Colonic mucosa (tissue), 4 donors: ENCODE measurements at regions not wholly inside any gene's neighbourhood (a gene's known extent, or its start where the extent isn't known, plus 50 kb on each side); places are given as distances from the start of the nearest gene placed in this dataset.

Source experiments
- DNase-seq: peaks from one replicate; pipeline ENCODE4 v3.0.0-alpha.2; 2020
- H3K27ac ChIP-seq: fragments of 200-600 bp; one replicate; pipeline ENCODE4 v1.8.0; 2021
- H3K27me3 ChIP-seq: fragments of 200-600 bp; one replicate; pipeline ENCODE4 v1.8.0; 2021
- H3K36me3 ChIP-seq: fragments of 200-600 bp; one replicate; pipeline ENCODE4 v1.8.0; 2021
- H3K4me1 ChIP-seq: fragments of 200-600 bp; one replicate; pipeline ENCODE4 v1.8.0; 2021; ENCODE audit warnings: mild to moderate bottlenecking
- H3K4me3 ChIP-seq: fragments of 200-600 bp; one replicate; pipeline ENCODE4 v1.8.0; 2021
- H3K9ac ChIP-seq, 2 donors: one replicate each; pipeline ENCODE4 v1.7.0; 2013; ENCODE audit warnings: control low read depth in 2 of 2, low read depth in 2 of 2, low read length in 2 of 2
- H3K9me3 ChIP-seq: fragments of 200-600 bp; one replicate; pipeline ENCODE4 v1.8.0; 2021
- intact Hi-C: fragments of 100-400 bp; cut with DNase I; formaldehyde crosslinking; loops from one replicate; pipeline ENCODE4 v1.14.1; 2022
- TF ChIP-seq, protein P1 (sequence below): fragments of 200-600 bp; IDR thresholded peaks from one replicate; pipeline ENCODE4 v1.8.0; 2022; ENCODE audit warnings: antibody characterized with exemption, mild to moderate bottlenecking
- donor health status: healthy.
- donor health status: DM: no; HTN: no; CAD: no.
- donor health status: DM: no; HTN: no; CAD: no.

- H3K4me3 ChIP-seq, result no peak overlapping the region
- no peak overlapping the region for H3K9ac ChIP-seq
- H3K9me3 ChIP-seq, result no peaks in the 10 kb centered on the region
- H3K4me1 ChIP-seq, result no peaks in the 10 kb centered on the region
- H3K27ac ChIP-seq, result no peak overlapping the region
- TF ChIP-seq, protein P1, sequence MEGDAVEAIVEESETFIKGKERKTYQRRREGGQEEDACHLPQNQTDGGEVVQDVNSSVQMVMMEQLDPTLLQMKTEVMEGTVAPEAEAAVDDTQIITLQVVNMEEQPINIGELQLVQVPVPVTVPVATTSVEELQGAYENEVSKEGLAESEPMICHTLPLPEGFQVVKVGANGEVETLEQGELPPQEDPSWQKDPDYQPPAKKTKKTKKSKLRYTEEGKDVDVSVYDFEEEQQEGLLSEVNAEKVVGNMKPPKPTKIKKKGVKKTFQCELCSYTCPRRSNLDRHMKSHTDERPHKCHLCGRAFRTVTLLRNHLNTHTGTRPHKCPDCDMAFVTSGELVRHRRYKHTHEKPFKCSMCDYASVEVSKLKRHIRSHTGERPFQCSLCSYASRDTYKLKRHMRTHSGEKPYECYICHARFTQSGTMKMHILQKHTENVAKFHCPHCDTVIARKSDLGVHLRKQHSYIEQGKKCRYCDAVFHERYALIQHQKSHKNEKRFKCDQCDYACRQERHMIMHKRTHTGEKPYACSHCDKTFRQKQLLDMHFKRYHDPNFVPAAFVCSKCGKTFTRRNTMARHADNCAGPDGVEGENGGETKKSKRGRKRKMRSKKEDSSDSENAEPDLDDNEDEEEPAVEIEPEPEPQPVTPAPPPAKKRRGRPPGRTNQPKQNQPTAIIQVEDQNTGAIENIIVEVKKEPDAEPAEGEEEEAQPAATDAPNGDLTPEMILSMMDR, result no peak
- no peaks in the 10 kb centered on the region for H3K36me3 ChIP-seq
- DNase-seq, result no peak
- intact Hi-C loops, result no loop called here
- H3K27me3 ChIP-seq, result no peaks in the 10 kb centered on the region
Observed at GRCh38 chr2:129050101-129050500, 731.4 kb upstream of the HS6ST1 start.

- H3K27me3 ChIP-seq, result no peaks in the 10 kb centered on the region
- H3K4me1 ChIP-seq, result no peaks in the 10 kb centered on the region
- DNase-seq, result no peak
- H3K9ac ChIP-seq, result no peak overlapping the region
- H3K9me3 ChIP-seq, result no peaks in the 10 kb centered on the region
- intact Hi-C loops, result no loop called here
- no peaks in the 10 kb centered on the region for H3K36me3 ChIP-seq
- no peak overlapping the region for H3K27ac ChIP-seq
- no peak overlapping the region for H3K4me3 ChIP-seq
- TF ChIP-seq, protein P1, result no peak
Observed at GRCh38 chr2:129055242-129055641, 736.6 kb upstream of the HS6ST1 start.

DNA sequence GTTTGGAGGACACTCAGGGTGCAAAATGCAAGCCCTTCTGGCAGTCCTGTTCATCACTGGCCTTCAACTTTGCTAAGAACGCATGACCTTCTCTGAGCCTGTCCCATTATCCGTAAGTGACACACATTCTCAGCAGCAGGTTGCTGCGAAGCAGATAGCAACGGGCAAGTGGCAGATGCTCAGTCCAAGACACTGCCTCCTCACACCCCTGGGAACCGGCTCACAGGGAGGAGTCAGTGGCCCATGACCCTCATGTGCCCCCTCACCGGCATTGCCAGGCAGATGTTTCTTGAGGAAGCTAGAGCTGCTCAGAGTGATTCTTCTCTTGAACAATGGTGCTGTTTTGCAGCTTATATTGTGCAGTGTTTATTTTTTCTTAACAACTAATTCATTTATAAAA, 737.2 kb upstream of the HS6ST1 start:
- DNase-seq, result no peak
- Histone ChIP-seq H3K4me3 (no peak overlapping the region), H3K9ac (no peak overlapping the region), H3K9me3 (no peaks in the 10 kb centered on the region), H3K4me1 (no peaks in the 10 kb centered on the region), H3K27ac (no peak overlapping the region), H3K27me3 (no peaks in the 10 kb centered on the region), H3K36me3 (no peaks in the 10 kb centered on the region)
- TF ChIP-seq, protein P1, result no peak
- intact Hi-C loops, result no loop called here

DNA sequence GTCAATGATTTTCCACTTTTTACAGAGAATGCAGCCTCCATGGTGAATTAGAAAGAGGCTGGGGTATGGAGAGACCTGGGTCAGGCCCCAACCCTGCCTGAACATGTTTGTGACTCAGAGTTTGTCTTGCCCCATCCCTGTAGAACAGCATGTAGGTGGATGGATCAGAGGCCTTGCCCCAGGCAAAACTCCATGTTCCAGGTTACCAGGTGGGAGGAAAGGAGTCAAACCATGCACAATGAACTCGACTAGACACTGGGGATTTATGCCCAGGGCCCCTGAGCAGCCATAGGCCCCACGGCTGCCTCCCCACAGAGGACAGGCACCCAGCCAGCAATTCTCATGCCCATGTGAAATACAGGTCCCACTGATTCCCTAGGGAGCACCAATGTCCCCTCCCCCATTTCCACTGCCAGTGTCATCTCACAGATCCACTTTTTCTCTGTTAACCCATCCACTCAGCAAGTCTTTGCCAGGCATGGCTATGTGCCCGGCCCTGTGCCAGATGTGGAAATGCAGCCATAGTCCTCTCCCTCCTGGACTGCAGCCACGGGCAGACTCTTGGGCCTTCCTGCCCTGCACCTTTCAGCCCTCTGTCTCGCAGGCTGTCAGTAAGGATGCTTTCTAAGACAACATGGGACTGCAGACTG, 737.8 kb upstream of the HS6ST1 start:
- Histone ChIP-seq H3K4me3 (no peak overlapping the region), H3K9ac (no peak overlapping the region), H3K9me3 (no peaks in the 10 kb centered on the region), H3K27me3 (no peaks in the 10 kb centered on the region), H3K36me3 (no peaks in the 10 kb centered on the region), H3K4me1 (no peaks in the 10 kb centered on the region), H3K27ac (no peak overlapping the region)
- TF ChIP-seq, protein P1, result no peak
- intact Hi-C loops, result no loop called here
- DNase-seq, result no peak

GRCh38 chr2:129056959-129057317, 738.3 kb upstream of the HS6ST1 start:
- intact Hi-C loops, result no loop called here
- Histone ChIP-seq H3K9ac (no peak overlapping the region), H3K27me3 (no peaks in the 10 kb centered on the region), H3K9me3 (no peaks in the 10 kb centered on the region), H3K4me3 (no peak overlapping the region), H3K27ac (no peak overlapping the region), H3K36me3 (no peaks in the 10 kb centered on the region), H3K4me1 (no peaks in the 10 kb centered on the region)
- DNase-seq, result no peak
- TF ChIP-seq, protein P1, result no peak
